Hippocampal formation (tissue), 2 donors: ENCODE measurements at regions not wholly inside any gene's neighbourhood (a gene's known extent, or its start where the extent isn't known, plus 50 kb on each side); places are given as distances from the start of the nearest gene placed in this dataset.

ENCODE experiments used
- DNase-seq, 2 donors: peaks; one replicate each; lab custom pipeline; 2025; lab: John Stamatoyannopoulos, UW

DNA sequence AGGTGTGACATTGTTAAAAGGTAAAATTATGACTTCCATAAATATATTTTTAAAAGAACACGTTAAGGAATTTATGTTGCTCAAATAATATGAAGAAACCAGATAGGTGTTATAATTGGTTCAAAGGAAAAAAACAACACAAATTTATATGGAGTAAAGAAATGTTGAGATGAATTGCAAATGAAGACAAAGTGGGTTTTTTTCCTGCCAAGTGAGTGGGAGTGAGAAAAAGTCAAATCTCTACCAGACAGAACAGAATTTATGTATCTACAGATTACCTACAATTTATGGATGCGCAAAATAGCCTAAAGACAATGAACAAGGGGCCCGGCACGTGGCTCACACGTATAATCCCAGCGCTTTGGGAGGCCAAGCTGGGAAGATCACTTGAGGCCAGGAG, 159.7 kb upstream of the SLC1A4 start:
- no peak for DNase-seq

DNA sequence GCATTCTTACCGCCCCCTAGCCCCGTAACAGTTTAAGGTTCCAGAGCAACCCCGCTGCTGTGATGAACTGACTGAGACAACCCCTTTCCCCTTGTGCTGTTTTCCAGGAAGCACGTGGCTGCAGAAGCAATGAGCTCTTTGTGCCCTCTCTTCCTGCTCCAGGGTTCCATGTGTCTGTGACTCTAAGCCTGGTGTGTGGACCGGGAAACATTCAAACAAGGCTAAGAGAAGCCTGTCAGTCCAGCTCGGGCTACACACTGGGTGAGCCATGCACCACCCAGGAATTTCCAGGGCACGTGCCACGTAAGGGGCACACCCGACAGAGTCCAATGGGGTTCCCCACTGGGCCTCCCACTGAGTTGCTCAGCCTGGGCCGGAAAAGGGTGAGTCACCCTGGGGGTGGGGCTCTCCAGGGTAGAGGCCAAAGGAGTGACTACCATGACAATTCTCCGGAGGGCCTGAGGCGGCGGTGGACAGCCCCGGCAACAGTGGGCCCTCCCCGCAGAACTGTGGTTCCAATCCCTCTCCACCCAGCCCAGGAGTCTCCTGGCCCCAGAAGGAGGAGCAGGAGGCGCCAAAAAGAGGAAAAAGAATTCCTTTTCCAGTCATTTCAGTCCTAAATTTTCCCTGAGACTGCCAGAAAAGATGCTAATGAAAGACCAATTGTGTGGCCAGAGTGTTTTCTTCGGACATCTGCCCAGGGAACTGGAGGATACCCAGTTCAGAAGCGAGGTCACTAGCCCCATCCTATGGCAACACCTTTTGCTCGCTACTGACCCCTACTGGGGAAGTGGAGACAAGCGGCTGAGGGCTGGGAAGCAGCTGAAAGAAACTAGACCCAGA, 157.8 kb upstream of the SLC1A4 start:
- peak; percentile 44 to 72 for DNase-seq

GRCh38 chr2:64831977-64832328, 157.2 kb upstream of the SLC1A4 start:
- DNase-seq = no peak

- DNase-seq = no peak
Measured at GRCh38 chr2:64832936-64833335, 156.3 kb upstream of the SLC1A4 start.

GRCh38 chr2:64836566-64836965, 152.6 kb upstream of the SLC1A4 start:
- DNase-seq = no peak

DNA sequence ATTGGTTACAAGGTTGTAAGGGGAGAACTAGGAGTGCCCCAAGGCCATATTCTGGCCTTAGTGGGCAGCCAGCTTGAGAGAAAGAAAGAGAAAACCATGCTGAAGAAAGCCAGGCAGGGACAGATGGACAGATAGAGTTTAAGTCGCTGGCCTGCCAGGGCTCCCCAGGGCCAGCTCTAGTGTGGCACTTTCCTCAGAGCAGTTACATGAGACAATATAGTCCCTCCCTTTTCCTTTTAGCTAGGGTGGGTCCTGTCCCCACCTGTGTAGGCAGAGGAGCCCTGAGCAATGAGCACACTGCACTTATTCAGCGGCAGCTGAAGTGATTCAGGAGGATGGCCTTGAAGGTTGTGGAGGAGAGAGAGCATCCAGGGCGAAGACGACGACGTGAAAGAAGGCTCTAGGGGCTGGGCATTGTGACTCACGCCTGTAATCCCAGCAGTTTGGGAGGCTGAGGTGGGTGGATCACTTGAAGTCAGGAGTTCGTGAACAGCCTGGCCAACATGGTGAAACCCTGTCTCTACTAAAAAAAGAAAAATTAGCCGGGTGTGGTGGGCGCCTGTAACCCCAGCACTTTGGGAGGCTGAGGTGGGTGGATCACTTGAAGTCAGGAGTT, 152.0 kb upstream of the SLC1A4 start:
- DNase-seq = no peak

GRCh38 chr2:64837925-64838641, 151.1 kb upstream of the SLC1A4 start:
- no peak for DNase-seq

DNA sequence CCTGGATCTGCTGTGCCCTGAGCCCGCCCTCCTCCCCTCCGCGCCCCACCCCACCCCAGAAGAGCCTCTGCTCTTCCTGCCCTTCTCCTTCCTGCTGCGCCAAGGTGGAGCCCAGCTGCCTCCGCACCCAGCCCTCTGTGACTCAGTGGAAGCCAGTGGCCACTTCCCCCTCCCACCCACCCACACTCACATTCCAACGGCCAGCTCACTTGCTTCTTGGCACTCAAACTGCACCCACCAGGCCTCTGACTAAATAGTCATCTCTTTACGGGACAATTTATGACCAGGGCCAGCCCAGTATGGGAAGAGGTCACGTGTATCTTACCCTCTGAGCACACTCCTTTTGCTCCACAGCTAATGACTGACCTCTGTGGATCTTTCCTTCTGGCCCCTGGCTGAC, 150.4 kb upstream of the SLC1A4 start:
- DNase-seq = no peak

DNA sequence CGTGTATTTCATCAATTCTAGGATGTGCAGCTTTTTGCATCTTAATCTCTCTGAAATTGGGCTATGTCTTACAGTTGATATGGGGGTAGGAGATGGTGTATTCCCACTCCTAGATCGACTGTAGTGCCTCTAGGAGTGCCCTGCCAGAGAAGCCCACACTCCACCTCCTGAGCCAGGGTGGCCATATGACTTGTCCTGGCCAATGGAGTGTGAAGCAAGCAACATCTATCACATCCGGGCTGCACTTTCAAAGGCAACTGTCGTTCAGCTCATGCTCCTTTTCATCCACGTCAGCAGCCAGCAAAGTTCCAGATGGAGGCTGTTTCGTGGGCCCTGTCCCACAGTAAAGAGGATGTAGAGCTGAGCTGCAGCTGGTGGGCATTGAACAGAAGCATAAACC, 149.4 kb upstream of the SLC1A4 start:
- DNase-seq = no peak

GRCh38 chr2:64840426-64840881, 148.7 kb upstream of the SLC1A4 start:
- no peak for DNase-seq

- no peak for DNase-seq
Measured at GRCh38 chr2:64841461-64841860, 147.7 kb upstream of the SLC1A4 start.

DNA sequence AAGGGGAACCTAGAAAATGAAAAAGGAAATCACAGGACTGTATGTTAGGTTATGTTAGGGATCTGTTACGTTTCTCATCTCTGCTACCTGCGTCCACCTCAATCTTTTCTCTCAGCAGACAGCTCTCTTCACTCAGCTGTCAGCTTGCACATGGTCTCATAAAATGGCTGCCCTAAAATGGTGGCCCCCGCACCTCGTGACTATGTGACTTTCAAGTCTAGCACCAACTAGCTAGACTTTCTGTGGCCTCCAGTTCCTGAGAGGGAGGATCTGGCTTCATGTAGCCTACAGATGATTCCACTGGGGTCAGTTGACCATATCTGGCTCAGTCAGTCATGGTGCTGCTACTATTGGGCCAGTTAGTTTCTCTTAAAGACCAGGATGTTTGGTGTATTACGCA, 147.2 kb upstream of the SLC1A4 start:
- DNase-seq = no peak

DNA sequence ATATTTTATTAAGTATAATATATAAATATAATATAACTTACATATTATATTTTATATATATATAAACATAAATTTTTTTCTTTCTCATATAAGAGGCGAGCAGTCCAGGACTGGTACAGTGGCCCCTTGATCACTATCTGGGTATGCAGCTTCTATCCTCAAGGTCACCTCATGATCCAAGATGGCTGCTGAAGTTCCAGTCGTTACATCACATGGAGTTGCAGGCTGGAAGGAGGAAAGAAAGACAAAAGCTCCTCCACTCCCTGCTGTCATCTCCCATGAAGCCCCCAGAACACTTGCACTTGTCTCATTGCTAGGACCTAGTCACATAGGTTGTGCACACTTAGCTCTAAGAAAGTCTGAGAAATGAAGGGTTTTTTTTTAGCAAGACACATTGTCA, 145.1 kb upstream of the SLC1A4 start:
- DNase-seq = no peak

DNA sequence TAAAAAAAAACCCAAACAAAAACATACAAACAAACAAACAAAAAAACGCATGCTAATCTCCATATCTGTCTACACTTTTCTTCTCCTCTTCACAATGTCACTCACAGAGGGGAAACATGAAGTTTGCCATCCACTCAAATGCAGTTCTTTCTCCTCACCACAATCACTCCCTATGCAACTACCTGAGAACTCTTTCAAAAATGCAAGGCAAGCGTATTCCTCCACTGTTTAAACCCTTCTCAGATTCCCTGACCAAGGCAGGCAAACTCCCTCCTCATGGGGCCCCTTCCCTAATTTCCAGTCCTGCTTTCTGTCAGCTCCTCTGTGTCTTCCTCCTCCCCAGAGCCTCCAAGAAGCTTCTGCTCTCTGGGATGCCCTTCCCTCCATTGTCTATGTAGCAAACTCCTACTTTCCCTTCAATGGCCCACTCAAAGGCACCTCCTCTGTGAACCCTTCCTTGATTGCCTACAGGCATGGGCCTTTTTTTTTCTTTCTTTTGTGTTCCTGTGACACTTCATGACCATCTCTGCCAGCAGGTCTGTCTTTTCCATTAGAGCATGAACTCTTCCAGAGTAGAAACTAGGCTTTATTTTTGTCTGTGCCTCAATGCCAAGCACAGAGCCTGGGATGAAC, 143.8 kb upstream of the SLC1A4 start:
- no peak for DNase-seq

- DNase-seq = no peak
Measured at GRCh38 chr2:64846177-64846576, 143.0 kb upstream of the SLC1A4 start.

GRCh38 chr2:64847930-64848329, 141.3 kb upstream of the SLC1A4 start:
- DNase-seq = no peak

GRCh38 chr2:64848363-64848762, 140.8 kb upstream of the SLC1A4 start:
- DNase-seq = no peak

GRCh38 chr2:64848945-64849344, 140.3 kb upstream of the SLC1A4 start:
- no peak for DNase-seq

GRCh38 chr2:64850642-64851041, 138.6 kb upstream of the SLC1A4 start:
- DNase-seq = no peak

DNA sequence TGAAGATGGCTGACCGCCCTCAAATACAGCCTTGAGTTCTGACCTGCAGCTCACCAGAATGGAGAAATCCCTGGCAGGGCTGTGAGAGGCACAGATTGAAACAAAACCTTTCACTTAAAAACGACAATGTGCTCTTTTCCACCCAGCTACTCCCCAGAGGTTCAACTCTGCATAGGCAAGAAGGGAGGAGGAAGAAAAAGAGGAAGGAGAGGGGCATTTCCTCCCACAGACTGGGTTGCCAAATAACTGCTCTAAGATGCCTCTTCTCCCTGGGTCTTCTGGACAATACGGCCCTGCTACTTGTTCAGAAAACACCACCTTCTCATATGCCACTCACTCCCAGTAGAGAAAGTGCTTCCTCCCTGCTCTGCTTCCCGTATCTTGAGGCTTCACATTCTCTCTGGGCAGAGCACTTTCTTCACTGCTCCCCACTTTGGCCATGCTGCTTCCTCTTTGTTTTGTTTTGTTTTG, 136.4 kb upstream of the SLC1A4 start:
- no peak for DNase-seq

DNA sequence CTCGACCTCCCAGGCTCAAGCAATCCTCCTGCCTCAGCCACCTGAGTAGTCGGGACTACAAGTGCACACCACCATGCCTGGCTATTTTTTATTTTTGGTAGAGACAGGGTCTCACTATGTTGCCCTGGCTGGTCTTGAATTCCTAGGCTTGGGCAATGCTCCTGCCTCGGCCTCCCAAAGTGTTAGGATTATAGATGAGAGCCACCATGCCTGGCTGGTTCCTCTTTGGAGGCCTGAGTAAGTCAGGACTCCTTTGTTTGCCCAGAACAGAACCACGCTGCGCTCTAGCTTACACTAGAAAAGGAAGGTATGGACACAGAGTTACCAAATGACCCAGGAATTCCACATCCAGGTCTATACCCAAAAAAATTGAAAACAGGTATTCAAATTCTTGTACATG, 135.9 kb upstream of the SLC1A4 start:
- DNase-seq = no peak

GRCh38 chr2:64853894-64854293, 135.3 kb upstream of the SLC1A4 start:
- no peak for DNase-seq
